ENCODE measurements at regions not wholly inside any gene's neighbourhood (a gene's known extent, or its start where the extent isn't known, plus 50 kb on each side); places are given as distances from the start of the nearest gene placed in this dataset.

- Mint-ChIP-seq H3K27ac (no peak overlapping the region), H3K9me3 (no peaks in the 10 kb centered on the region), H3K27me3 (ENCODE audit: low read depth) (no peaks in the 10 kb centered on the region), H3K4me3 (no peak overlapping the region), H3K4me1 (peaks cover 29% of the 10 kb centered on the region), H3K36me3 (no peaks in the 10 kb centered on the region)
- CTCF ChIA-PET: no interaction called here
- POLR2A ChIA-PET: no interaction called here
- TF ChIP-seq GTF2I (CRISPR knock-in tag; conservative IDR thresholded peaks at IDR 0.05) (no peak), JAZF1 (CRISPR knock-in tag; IDR thresholded peaks at IDR 0.05) (no peak), KAT7 (CRISPR knock-in tag; IDR thresholded peaks at IDR 0.05; ENCODE audit: borderline replicate concordance) (no peak), ZNF219 (CRISPR knock-in tag; IDR thresholded peaks at IDR 0.05; ENCODE audit: borderline replicate concordance) (no peak), ATF1 (CRISPR knock-in tag; IDR thresholded peaks at IDR 0.05) (no peak), SMAD4 (CRISPR knock-in tag; IDR thresholded peaks at IDR 0.05) (no peak), ATF3 (CRISPR knock-in tag; conservative IDR thresholded peaks at IDR 0.05) (no peak), USF2 (CRISPR knock-in tag; IDR thresholded peaks at IDR 0.05) (no peak), RELA (CRISPR knock-in tag; IDR thresholded peaks at IDR 0.05; ENCODE audit: borderline replicate concordance) (no peak), ZBTB43 (CRISPR knock-in tag; IDR thresholded peaks at IDR 0.05) (no peak), GABPB1 (CRISPR knock-in tag; IDR thresholded peaks at IDR 0.05) (no peak)
- DNase-seq (ENCODE audit: low spot score) (no peak), ATAC-seq (no peak)
Measured at GRCh38 chr6:101118136-101118396, 236.9 kb upstream of the ASCC3 start.

GRCh38 chr6:101120747-101121146 is 239.6 kb upstream of the ASCC3 start:
- DNase-seq (ENCODE audit: low spot score): no peak
- Mint-ChIP-seq H3K4me1 (peaks cover 29% of the 10 kb centered on the region), H3K27ac (no peak overlapping the region), H3K4me3 (no peak overlapping the region), H3K36me3 (no peaks in the 10 kb centered on the region), H3K9me3 (no peaks in the 10 kb centered on the region), H3K27me3 (ENCODE audit: low read depth) (no peaks in the 10 kb centered on the region)
- ChIA-PET POLR2A (no interaction called here), CTCF (no interaction called here)
- no peak for TF ChIP-seq IRF1 (CRISPR knock-in tag; IDR thresholded peaks at IDR 0.05)
- no peak for TF ChIP-seq PREB (CRISPR knock-in tag; IDR thresholded peaks at IDR 0.05; ENCODE audit: borderline replicate concordance)
- TF ChIP-seq NFYB (CRISPR knock-in tag; conservative IDR thresholded peaks at IDR 0.05; ENCODE audit: low read depth): no peak
- no peak for TF ChIP-seq ETV6 (CRISPR knock-in tag; IDR thresholded peaks at IDR 0.05)
- no peak for TF ChIP-seq ZBTB21 (CRISPR knock-in tag; IDR thresholded peaks at IDR 0.05; ENCODE audit: borderline replicate concordance)
- TF ChIP-seq FOXP4 (CRISPR knock-in tag; IDR thresholded peaks at IDR 0.05): no peak
- TF ChIP-seq CREB1 (CRISPR knock-in tag; IDR thresholded peaks at IDR 0.05): no peak
- no peak for TF ChIP-seq E2F5 (CRISPR knock-in tag; IDR thresholded peaks at IDR 0.05)
- TF ChIP-seq ZNF317 (CRISPR knock-in tag; IDR thresholded peaks at IDR 0.05; ENCODE audit: borderline replicate concordance, low read depth): no peak
- no peak for TF ChIP-seq TCF7 (CRISPR knock-in tag; IDR thresholded peaks at IDR 0.05; ENCODE audit: low read depth)
- no peak for TF ChIP-seq TEAD4 (CRISPR knock-in tag; IDR thresholded peaks at IDR 0.05)
- no peak for ATAC-seq

Measured in WTC11 (cell line).